Trophoblast cell (in vitro differentiated cells and primary cell): ENCODE measurements at regions not wholly inside any gene's neighbourhood (a gene's known extent, or its start where the extent isn't known, plus 50 kb on each side); places are given as distances from the start of the nearest gene placed in this dataset.
A peak's percentile ranks its signal among the peaks of the same experiment; 100 is the strongest.
"Not testable (repeated sequence)": the region's sequence is repeated elsewhere in the genome, so short reads cannot be mapped to it uniquely, and the experiment has no call there.

Experiments used
- DNase-seq, 2 donors: peaks; one replicate each; pipeline ENCODE4 v3.0.0-alpha.2; 2016
- H2AFZ ChIP-seq: 2 replicates; pipeline ENCODE4 v1.6.1; 2013; ENCODE audit warnings: low read length, moderate library complexity, mild to moderate bottlenecking; ENCODE audit not compliant: insufficient read depth, poor library complexity
- H2AK5ac ChIP-seq: 2 replicates; pipeline ENCODE4 v1.6.1; 2013; ENCODE audit warnings: mild to moderate bottlenecking, low read length
- H2BK120ac ChIP-seq: 2 replicates; pipeline ENCODE4 v1.6.1; 2013; ENCODE audit warnings: low read length, mild to moderate bottlenecking, moderate library complexity; ENCODE audit not compliant: insufficient read depth, poor library complexity
- H2BK12ac ChIP-seq: 2 replicates; pipeline ENCODE4 v1.6.1; 2013; ENCODE audit warnings: mild to moderate bottlenecking, low read length, moderate library complexity
- H2BK5ac ChIP-seq: 2 replicates; pipeline ENCODE4 v1.6.1; 2013; ENCODE audit warnings: low read length, low read depth, moderate library complexity, mild to moderate bottlenecking; ENCODE audit not compliant: poor library complexity
- H3K14ac ChIP-seq: 2 replicates; pipeline ENCODE4 v1.6.1; 2013; ENCODE audit warnings: mild to moderate bottlenecking, low read length
- H3K18ac ChIP-seq: 2 replicates; pipeline ENCODE4 v1.6.1; 2013; ENCODE audit warnings: mild to moderate bottlenecking, low read length
- H3K23ac ChIP-seq: 2 replicates; pipeline ENCODE4 v1.6.1; 2013; ENCODE audit warnings: low read length
- H3K27ac ChIP-seq: 2 replicates; pipeline ENCODE4 v1.5.1; 2013; ENCODE audit warnings: low read depth, mild to moderate bottlenecking, inconsistent platforms, low read length, moderate library complexity
- H3K27me3 ChIP-seq: 2 replicates; pipeline ENCODE4 v1.6.1; 2013; ENCODE audit warnings: inconsistent platforms, mild to moderate bottlenecking, low read length, moderate library complexity; ENCODE audit not compliant: insufficient read depth
- H3K36me3 ChIP-seq, 2 experiments: 1 replicate in 1 of 2; 2 replicates in 1 of 2; pipeline ENCODE4 v1.6.1; 2013; ENCODE audit warnings: low read length in 2 of 2, mild to moderate bottlenecking in 2 of 2, moderate library complexity in 1 of 2; ENCODE audit not compliant: insufficient read depth in 2 of 2, control insufficient read depth in 1 of 2
- H3K4ac ChIP-seq: 2 replicates; pipeline ENCODE4 v1.6.1; 2013; ENCODE audit warnings: low read depth, mild to moderate bottlenecking, low read length, moderate library complexity
- H3K4me1 ChIP-seq, 2 experiments: 1 replicate in 1 of 2; 2 replicates in 1 of 2; pipeline ENCODE4 v1.6.1; 2013; ENCODE audit warnings: low read length in 2 of 2, mild to moderate bottlenecking in 2 of 2, moderate library complexity in 1 of 2; ENCODE audit not compliant: insufficient read depth in 2 of 2, control insufficient read depth in 1 of 2
- H3K4me2 ChIP-seq: 2 replicates; pipeline ENCODE4 v1.6.1; 2013; ENCODE audit warnings: inconsistent platforms, mild to moderate bottlenecking, low read length, moderate library complexity
- H3K4me3 ChIP-seq: 2 replicates; pipeline ENCODE4 v1.5.1; 2013; ENCODE audit warnings: mild to moderate bottlenecking, low read depth, low read length, inconsistent platforms
- H3K79me1 ChIP-seq: one replicate; pipeline ENCODE4 v1.6.1; 2013; ENCODE audit warnings: low read length
- H3K79me2 ChIP-seq: 2 replicates; pipeline ENCODE4 v1.6.1; 2013; ENCODE audit warnings: low read length, mild to moderate bottlenecking; ENCODE audit not compliant: control insufficient read depth, insufficient read depth, poor library complexity
- H3K9ac ChIP-seq: 2 replicates; pipeline ENCODE4 v1.6.1; 2013; ENCODE audit warnings: mild to moderate bottlenecking, low read length
- H3K9me3 ChIP-seq: 2 replicates; pipeline ENCODE4 v1.6.1; 2013; ENCODE audit warnings: low read depth, mild to moderate bottlenecking, control low read depth, inconsistent platforms, low read length; ENCODE audit not compliant: insufficient read depth
- H4K12ac ChIP-seq: 2 replicates; pipeline ENCODE4 v1.6.1; 2013; ENCODE audit warnings: low read depth, mild to moderate bottlenecking, low read length, moderate library complexity
- H4K8ac ChIP-seq: 2 replicates; pipeline ENCODE4 v1.6.1; 2013; ENCODE audit warnings: low read depth, mild to moderate bottlenecking, low read length, moderate library complexity
- H4K91ac ChIP-seq: one replicate; pipeline ENCODE4 v1.6.1; 2013; ENCODE audit warnings: low read depth, mild to moderate bottlenecking, low read length, moderate library complexity
- WGBS: extraction: QIAGEN DNeasy Blood & Tissue Kit; methylation state at CpG from one replicate; pipeline ENCODE4 v1.1.7; 2013; ENCODE audit warnings: missing lambda C conversion rate; ENCODE audit not compliant: insufficient read length, insufficient coverage; ENCODE audit errors: extremely low coverage; 5-methylcytosine and 5-hydroxymethylcytosine counted together

- Histone ChIP-seq H2AK5ac (no peak overlapping the region), H2BK12ac (no peak overlapping the region), H3K27ac (no peak overlapping the region), H3K9me3 (no peaks in the 10 kb centered on the region), H3K4ac (no peak overlapping the region), H4K91ac (no peak overlapping the region), H3K23ac (no peak overlapping the region), H3K18ac (no peak overlapping the region), H4K12ac (no peak overlapping the region), H2BK120ac (no peak overlapping the region), H2BK5ac (no peak overlapping the region), H3K27me3 (no peaks in the 10 kb centered on the region), H3K36me3 (no peaks in the 10 kb centered on the region), H3K4me1 (no peaks in the 10 kb centered on the region), H3K14ac (no peak overlapping the region), H3K9ac (no peak overlapping the region), H2AFZ (no peak overlapping the region), H3K79me1 (no peaks in the 10 kb centered on the region), H3K79me2 (no peaks in the 10 kb centered on the region), H3K4me3 (no peak overlapping the region), H4K8ac (no peak overlapping the region), H3K4me2 (no peak overlapping the region)
- DNase-seq: peak in 1 of 2 donors; percentile 17
These were observed 971.6 kb upstream of the INTU start for GRCh38 chr4:126661194-126661593.

- no peaks in the 10 kb centered on the region for H3K9me3 ChIP-seq
- no peaks in the 10 kb centered on the region for H3K79me2 ChIP-seq
- H4K12ac ChIP-seq: no peak overlapping the region
- no peak overlapping the region for H4K91ac ChIP-seq
- no peak overlapping the region for H2AFZ ChIP-seq
- H3K4me1 ChIP-seq: no peaks in the 10 kb centered on the region
- H3K27ac ChIP-seq: no peak overlapping the region
- no peaks in the 10 kb centered on the region for H3K36me3 ChIP-seq
- no peak overlapping the region for H3K18ac ChIP-seq
- no peak overlapping the region for H3K4ac ChIP-seq
- no peak overlapping the region for H3K14ac ChIP-seq
- DNase-seq: no peak
- no peak overlapping the region for H3K4me3 ChIP-seq
- no peak overlapping the region for H2BK120ac ChIP-seq
- no peak overlapping the region for H2AK5ac ChIP-seq
- no peak overlapping the region for H2BK5ac ChIP-seq
- H3K79me1 ChIP-seq: no peaks in the 10 kb centered on the region
- no peak overlapping the region for H3K23ac ChIP-seq
- no peak overlapping the region for H2BK12ac ChIP-seq
- H3K27me3 ChIP-seq: no peaks in the 10 kb centered on the region
- no peak overlapping the region for H3K9ac ChIP-seq
- WGBS: no CpG with 5 or more reads among the region's 1 CpG
- H4K8ac ChIP-seq: no peak overlapping the region
- no peak overlapping the region for H3K4me2 ChIP-seq
These were observed 967.9 kb upstream of the INTU start for GRCh38 chr4:126664839-126665238.

DNA sequence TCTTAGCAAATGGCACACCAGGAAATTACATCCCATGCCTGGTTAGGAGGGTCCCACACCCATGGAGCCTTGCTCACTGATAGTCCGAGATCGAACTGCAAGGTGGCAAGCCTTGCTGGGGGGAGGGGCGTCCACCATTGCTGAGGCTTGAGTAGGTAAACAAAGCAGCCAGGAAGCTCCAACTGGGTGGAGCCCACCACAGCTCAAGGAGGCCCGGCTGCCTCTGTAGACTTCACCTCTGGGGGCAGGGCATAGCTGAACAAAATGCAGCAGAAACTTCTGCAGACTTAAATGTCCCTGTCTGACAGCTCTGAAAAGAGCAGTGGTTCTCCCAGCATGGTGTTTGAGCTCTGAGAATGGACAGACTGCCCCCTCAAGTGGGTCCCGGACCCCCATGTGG lies 962.7 kb upstream of the INTU start:
- H3K27me3 ChIP-seq, H3K4me2 ChIP-seq, H4K12ac ChIP-seq, H3K23ac ChIP-seq, H2BK120ac ChIP-seq, H2AK5ac ChIP-seq, H2BK12ac ChIP-seq, H3K36me3 ChIP-seq, H3K79me1 ChIP-seq, H3K14ac ChIP-seq, H3K4me3 ChIP-seq, H3K27ac ChIP-seq, H3K18ac ChIP-seq, H2BK5ac ChIP-seq, H3K4me1 ChIP-seq, H3K79me2 ChIP-seq, H3K9ac ChIP-seq, DNase-seq, H3K9me3 ChIP-seq, H4K8ac ChIP-seq, H2AFZ ChIP-seq, H4K91ac ChIP-seq, H3K4ac ChIP-seq: not testable (repeated sequence)
- no CpG with 5 or more reads among the region's 5 CpGs for WGBS

- Histone ChIP-seq H3K79me1 (no peaks in the 10 kb centered on the region), H2AK5ac (no peak overlapping the region), H3K27me3 (no peaks in the 10 kb centered on the region), H3K4ac (no peak overlapping the region), H3K36me3 (no peaks in the 10 kb centered on the region), H2BK5ac (no peak overlapping the region), H4K8ac (no peak overlapping the region), H3K23ac (no peak overlapping the region), H3K14ac (no peak overlapping the region), H3K9me3 (no peaks in the 10 kb centered on the region), H3K4me2 (no peak overlapping the region), H3K4me1 (no peaks in the 10 kb centered on the region), H2BK120ac (no peak overlapping the region), H4K12ac (no peak overlapping the region), H3K4me3 (no peak overlapping the region), H3K9ac (no peak overlapping the region), H2AFZ (no peak overlapping the region), H4K91ac (no peak overlapping the region), H3K18ac (no peak overlapping the region), H3K27ac (no peak overlapping the region), H3K79me2 (no peaks in the 10 kb centered on the region), H2BK12ac (no peak overlapping the region)
- no peak for DNase-seq
- no CpG with 5 or more reads among the region's 2 CpGs for WGBS
These were observed 954.1 kb upstream of the INTU start for GRCh38 chr4:126678618-126679017.

DNA sequence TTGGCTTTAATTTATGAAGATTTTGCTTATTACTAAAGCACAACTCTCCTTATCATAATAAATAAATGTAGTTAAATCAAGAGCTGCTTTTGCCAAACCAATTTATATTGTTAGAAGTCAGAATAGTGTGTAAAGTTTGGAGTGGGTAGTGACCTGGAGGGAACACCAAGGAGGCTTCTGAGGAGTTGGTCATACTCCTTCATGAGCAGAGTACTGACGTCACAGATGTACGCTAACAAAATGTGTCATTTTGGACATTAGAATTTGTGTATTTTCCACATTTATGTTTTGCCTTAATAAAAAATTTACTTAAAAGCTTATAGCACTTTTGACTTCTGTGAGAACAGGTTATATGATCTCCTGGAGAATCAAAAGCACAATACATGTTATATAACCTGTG lies 953.5 kb upstream of the INTU start:
- H3K14ac ChIP-seq: no peak overlapping the region
- H3K79me1 ChIP-seq: no peaks in the 10 kb centered on the region
- no peaks in the 10 kb centered on the region for H3K9me3 ChIP-seq
- no peaks in the 10 kb centered on the region for H3K79me2 ChIP-seq
- no peak overlapping the region for H3K4ac ChIP-seq
- no peak overlapping the region for H3K4me2 ChIP-seq
- no peak overlapping the region for H3K9ac ChIP-seq
- H4K12ac ChIP-seq: no peak overlapping the region
- H3K27ac ChIP-seq: no peak overlapping the region
- H2BK120ac ChIP-seq: no peak overlapping the region
- H2BK5ac ChIP-seq: no peak overlapping the region
- no peaks in the 10 kb centered on the region for H3K36me3 ChIP-seq
- whole genome bisulfite sequencing: no CpG with 5 or more reads among the region's 2 CpGs
- DNase-seq: no peak
- no peak overlapping the region for H3K4me3 ChIP-seq
- H2BK12ac ChIP-seq: no peak overlapping the region
- H3K23ac ChIP-seq: no peak overlapping the region
- H4K8ac ChIP-seq: no peak overlapping the region
- H3K18ac ChIP-seq: no peak overlapping the region
- no peak overlapping the region for H2AFZ ChIP-seq
- H4K91ac ChIP-seq: no peak overlapping the region
- no peaks in the 10 kb centered on the region for H3K4me1 ChIP-seq
- no peaks in the 10 kb centered on the region for H3K27me3 ChIP-seq
- H2AK5ac ChIP-seq: no peak overlapping the region
